ENCODE measurements at regions not wholly inside any gene's neighbourhood (a gene's known extent, or its start where the extent isn't known, plus 50 kb on each side); places are given as distances from the start of the nearest gene placed in this dataset.
A peak's percentile ranks its signal among the peaks of the same experiment; 100 is the strongest.

DNA sequence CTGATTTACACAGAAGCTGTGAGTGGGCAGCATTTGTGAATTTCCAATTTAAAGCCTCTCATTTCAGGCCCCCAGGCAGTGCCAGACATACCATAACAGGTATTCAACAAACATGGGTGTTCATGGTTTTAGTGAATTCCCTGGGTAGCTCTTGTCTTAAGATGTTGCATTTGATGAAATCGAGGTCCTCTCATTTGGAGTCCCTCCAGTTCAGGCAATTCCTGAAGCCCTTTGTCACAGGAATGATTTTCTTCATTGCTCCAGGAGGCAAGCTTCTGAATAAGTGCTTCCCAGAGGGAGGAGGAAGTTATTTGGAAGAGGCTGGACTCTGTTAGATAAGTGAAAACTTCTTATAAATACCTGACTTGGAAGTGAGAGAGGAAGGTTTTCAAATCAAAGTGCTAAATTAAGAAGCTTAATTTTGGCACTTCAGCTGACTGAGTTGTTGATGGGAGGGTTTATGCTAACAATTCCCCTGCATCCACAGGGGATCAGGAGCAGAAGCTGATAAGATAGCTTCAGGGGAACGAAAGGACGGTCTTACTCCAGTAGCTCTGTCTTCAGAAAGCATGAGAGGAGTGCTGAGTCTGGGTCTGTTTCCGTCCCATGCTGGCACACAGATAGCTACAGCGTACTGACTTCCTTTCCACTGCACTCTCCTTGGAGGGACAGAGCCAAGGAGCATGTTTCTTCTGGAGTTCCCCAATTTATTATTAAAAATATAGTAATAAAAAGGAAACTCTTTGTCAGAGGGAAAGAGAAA lies 543.1 kb downstream of the GBA3 start:
- no peak overlapping the region for H3K27ac ChIP-seq
- DNase-seq (ENCODE audit: low spot score): no peak
- ChIA-PET CTCF (no interaction called here), POLR2A (ENCODE audit: low non-redundant PET) (no interaction called here)
- TF ChIP-seq, protein P1, sequence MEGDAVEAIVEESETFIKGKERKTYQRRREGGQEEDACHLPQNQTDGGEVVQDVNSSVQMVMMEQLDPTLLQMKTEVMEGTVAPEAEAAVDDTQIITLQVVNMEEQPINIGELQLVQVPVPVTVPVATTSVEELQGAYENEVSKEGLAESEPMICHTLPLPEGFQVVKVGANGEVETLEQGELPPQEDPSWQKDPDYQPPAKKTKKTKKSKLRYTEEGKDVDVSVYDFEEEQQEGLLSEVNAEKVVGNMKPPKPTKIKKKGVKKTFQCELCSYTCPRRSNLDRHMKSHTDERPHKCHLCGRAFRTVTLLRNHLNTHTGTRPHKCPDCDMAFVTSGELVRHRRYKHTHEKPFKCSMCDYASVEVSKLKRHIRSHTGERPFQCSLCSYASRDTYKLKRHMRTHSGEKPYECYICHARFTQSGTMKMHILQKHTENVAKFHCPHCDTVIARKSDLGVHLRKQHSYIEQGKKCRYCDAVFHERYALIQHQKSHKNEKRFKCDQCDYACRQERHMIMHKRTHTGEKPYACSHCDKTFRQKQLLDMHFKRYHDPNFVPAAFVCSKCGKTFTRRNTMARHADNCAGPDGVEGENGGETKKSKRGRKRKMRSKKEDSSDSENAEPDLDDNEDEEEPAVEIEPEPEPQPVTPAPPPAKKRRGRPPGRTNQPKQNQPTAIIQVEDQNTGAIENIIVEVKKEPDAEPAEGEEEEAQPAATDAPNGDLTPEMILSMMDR (conservative IDR thresholded peaks at IDR 0.05; ENCODE audit: low read depth): no peak

DNA sequence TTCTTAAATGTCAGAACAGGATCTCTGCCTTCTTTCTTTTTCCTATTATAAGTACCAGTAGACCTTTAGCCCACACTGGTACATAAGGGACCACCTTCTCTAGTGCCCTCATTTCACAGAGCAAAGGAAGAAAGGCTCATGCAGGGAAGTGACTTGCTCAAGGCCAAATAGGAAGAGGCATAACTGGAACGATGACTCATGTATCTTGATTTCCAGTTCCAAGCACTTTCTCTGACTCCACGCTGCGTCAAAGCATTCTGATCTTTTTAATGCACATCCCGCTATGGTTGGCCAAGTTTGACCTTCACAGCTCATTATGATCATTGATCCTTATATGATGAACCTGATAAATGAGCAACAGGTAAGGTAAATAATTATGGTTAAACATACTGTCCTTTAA lies 542.0 kb downstream of the GBA3 start:
- TF ChIP-seq, protein P1 (conservative IDR thresholded peaks at IDR 0.05; ENCODE audit: low read depth): no peak
- CTCF ChIA-PET: no interaction called here
- H3K27ac ChIP-seq: no peak overlapping the region
- DNase-seq (ENCODE audit: low spot score): no peak
- POLR2A ChIA-PET (ENCODE audit: low non-redundant PET): no interaction called here

DNA sequence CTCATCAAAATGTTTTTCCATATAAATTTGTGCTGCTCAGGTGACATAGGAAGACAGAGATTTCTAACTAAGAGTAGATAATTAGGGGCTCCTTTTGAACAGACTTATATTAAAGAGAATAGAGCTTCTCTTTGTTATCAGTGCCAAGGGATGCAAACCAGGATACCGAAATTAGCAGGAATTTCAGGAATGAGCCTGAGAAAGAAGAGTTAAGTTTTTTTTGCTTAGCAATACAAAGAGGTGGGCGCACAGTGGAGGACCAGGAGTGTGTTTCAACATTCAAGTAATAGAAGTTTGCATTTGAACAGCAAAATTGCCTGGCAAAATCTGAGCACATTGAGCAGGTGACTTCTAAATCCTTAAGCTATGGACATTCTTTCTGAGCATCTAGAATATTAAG lies 541.3 kb downstream of the GBA3 start:
- H3K27ac ChIP-seq: no peak overlapping the region
- ChIA-PET CTCF (no interaction called here), POLR2A (ENCODE audit: low non-redundant PET) (no interaction called here)
- TF ChIP-seq, protein P1 (conservative IDR thresholded peaks at IDR 0.05; ENCODE audit: low read depth): no peak
- no peak for DNase-seq (ENCODE audit: low spot score)

DNA sequence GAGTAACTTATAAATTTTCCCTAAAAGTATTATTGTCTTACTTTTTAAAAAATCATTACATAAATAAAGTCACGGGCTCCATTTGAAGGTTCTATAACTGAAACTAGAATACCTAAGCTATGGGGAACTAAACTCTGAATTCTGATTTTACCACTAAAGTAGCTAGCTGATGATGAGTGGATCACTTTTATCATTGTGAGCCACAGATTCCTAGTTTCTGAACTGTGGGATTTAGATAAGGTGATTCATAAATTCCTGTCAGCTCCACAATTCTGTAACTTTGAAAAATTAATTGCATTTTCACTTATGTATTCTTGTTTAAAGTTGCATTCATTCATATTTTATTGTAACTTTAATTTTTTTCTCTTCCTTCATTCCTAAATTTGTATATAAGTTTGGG lies 540.9 kb downstream of the GBA3 start:
- H3K27ac ChIP-seq: no peak overlapping the region
- ChIA-PET CTCF (no interaction called here), POLR2A (ENCODE audit: low non-redundant PET) (no interaction called here)
- DNase-seq (ENCODE audit: low spot score): no peak
- TF ChIP-seq, protein P1 (conservative IDR thresholded peaks at IDR 0.05; ENCODE audit: low read depth): no peak

DNA sequence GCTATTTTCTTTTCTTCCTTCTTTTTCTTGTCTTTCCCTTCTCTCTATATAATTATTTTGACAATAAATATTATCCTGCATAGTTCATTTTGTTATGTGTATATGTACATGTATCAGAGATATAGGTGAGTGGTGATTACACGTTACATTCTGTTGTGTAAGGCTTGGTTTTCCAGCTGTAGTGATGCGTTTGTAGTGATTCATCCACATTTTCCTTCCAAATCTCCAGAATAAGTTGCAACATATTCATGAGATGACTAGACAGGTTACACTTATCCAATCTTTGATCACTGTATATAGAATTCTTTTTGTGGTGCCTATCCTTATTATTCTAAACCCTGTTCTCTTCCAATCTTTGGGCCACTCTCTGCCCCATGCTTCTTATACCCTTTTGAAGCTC lies 540.2 kb downstream of the GBA3 start:
- ChIA-PET POLR2A (ENCODE audit: low non-redundant PET) (no interaction called here), CTCF (interaction anchor here (0.6 kb wide), 1 partner anchor 124 kb away, joined by 4 read pairs; no protein-coding TSS in a partner anchor)
- no peak overlapping the region for H3K27ac ChIP-seq
- TF ChIP-seq, protein P1 (conservative IDR thresholded peaks at IDR 0.05; ENCODE audit: low read depth): no peak
- DNase-seq (ENCODE audit: low spot score): peak; percentile 1

DNA sequence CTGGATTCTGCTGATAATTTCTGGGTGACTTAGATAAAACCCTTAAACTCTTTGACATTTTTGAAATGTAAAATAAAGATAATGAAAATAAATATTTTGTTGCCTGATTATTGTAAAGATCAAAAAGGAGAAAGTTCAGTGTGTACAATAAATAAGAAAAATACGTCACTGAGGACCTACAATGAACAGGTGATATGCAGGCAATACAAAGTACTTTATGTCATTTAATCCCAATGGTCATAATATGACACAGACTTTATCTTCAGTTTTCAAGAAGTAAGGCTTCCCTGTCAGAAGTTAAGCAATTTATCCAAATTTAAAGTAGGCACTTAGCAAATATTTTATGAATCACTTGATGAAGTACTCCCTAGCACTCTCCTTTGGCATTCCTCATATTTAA lies 532.8 kb downstream of the GBA3 start:
- no peak overlapping the region for H3K27ac ChIP-seq
- POLR2A ChIA-PET (ENCODE audit: low non-redundant PET): no interaction called here
- CTCF ChIA-PET: no interaction called here
- DNase-seq (ENCODE audit: low spot score): no peak
- TF ChIP-seq, protein P1 (conservative IDR thresholded peaks at IDR 0.05; ENCODE audit: low read depth): no peak

Measured in RWPE1 (cell line).